ENCODE measurements at regions not wholly inside any gene's neighbourhood (a gene's known extent, or its start where the extent isn't known, plus 50 kb on each side); places are given as distances from the start of the nearest gene placed in this dataset.

GRCh38 chr2:193528458-193528857 is 1333.7 kb upstream of the TMEFF2 start (continued):
- no peak for TF ChIP-seq NFIC (IDR thresholded peaks at IDR 0.05; ENCODE audit: borderline replicate concordance)
- no peak for TF ChIP-seq FOSL2 (IDR thresholded peaks at IDR 0.05; ENCODE audit: borderline replicate concordance, low read depth)
- no peak for TF ChIP-seq PBX3 (IDR thresholded peaks at IDR 0.05)
- no peak for TF ChIP-seq JUND (IDR thresholded peaks at IDR 0.05)
- no peak for TF ChIP-seq ZBTB33 (IDR thresholded peaks at IDR 0.05; ENCODE audit: borderline replicate concordance, low read depth)
- TF ChIP-seq FOXM1 (IDR thresholded peaks at IDR 0.05; ENCODE audit: low read depth), result no peak
- TF ChIP-seq TEAD4 (IDR thresholded peaks at IDR 0.05; ENCODE audit: borderline replicate concordance, insufficient read depth), result no peak

DNA sequence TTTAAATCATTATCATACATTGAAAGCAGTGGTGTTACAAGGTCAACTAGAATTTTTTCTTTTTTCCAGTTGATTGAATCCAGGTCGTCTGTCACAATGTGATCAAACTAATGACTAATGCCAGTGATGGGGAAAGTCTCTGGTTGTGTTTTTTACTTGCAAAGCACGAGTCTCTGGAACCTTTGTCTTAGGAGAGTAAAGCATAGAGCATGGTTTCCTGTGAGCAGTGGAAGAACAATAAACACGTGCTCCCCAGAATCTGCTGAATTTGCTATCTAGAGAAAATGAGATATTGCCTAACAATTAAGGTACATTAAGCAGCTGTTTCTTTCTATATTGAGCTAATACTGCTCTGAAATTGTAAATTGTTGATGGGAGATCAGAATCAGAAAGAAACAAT is 1332.4 kb upstream of the TMEFF2 start:
- no peaks in the 10 kb centered on the region; a peak in 1 of 4 replicates for H3K4me1 ChIP-seq (ENCODE audit: control insufficient read depth in 1 of 2, insufficient read depth in 2 of 2, low read depth in 1 of 2, low read length in 1 of 2)
- no peak overlapping the region for H3K4me2 ChIP-seq
- no peak overlapping the region for H3K9ac ChIP-seq
- no peaks in the 10 kb centered on the region for H3K36me3 ChIP-seq (replicated peaks in 1 of 2; ENCODE audit: control insufficient read depth in 1 of 2, insufficient read depth in 2 of 2, low read length in 1 of 2)
- H2AFZ ChIP-seq (ENCODE audit: low read depth), result peak overlapping the region; percentile 39
- H3K4me3 ChIP-seq (ENCODE audit: low read depth in 2 of 2, low read length in 1 of 2), result no peak overlapping the region
- H3K27ac ChIP-seq (ENCODE audit: low read depth in 2 of 2, low read length in 1 of 2), result no peak overlapping the region
- DNase-seq, result no peak
- H3K9me2 ChIP-seq, result no peaks in the 10 kb centered on the region
- no peaks in the 10 kb centered on the region for H3K79me2 ChIP-seq (ENCODE audit: insufficient read depth)
- ChIA-PET CTCF (interaction anchor here (0.7 kb wide), 1 partner anchor 9 kb away, joined by 3 read pairs; no protein-coding TSS in a partner anchor), POLR2A (no interaction called here)
- H3K9me3 ChIP-seq, result no peaks in the 10 kb centered on the region
- H3F3A ChIP-seq (replicated peaks; ENCODE audit: insufficient read depth), result no peaks in the 10 kb centered on the region
- no peak for TF ChIP-seq TEAD4 (IDR thresholded peaks at IDR 0.05; ENCODE audit: borderline replicate concordance, insufficient read depth)
- TF ChIP-seq SMC3 (IDR thresholded peaks at IDR 0.05; ENCODE audit: low read depth, low read length), result no peak
- TF ChIP-seq, protein P1, sequence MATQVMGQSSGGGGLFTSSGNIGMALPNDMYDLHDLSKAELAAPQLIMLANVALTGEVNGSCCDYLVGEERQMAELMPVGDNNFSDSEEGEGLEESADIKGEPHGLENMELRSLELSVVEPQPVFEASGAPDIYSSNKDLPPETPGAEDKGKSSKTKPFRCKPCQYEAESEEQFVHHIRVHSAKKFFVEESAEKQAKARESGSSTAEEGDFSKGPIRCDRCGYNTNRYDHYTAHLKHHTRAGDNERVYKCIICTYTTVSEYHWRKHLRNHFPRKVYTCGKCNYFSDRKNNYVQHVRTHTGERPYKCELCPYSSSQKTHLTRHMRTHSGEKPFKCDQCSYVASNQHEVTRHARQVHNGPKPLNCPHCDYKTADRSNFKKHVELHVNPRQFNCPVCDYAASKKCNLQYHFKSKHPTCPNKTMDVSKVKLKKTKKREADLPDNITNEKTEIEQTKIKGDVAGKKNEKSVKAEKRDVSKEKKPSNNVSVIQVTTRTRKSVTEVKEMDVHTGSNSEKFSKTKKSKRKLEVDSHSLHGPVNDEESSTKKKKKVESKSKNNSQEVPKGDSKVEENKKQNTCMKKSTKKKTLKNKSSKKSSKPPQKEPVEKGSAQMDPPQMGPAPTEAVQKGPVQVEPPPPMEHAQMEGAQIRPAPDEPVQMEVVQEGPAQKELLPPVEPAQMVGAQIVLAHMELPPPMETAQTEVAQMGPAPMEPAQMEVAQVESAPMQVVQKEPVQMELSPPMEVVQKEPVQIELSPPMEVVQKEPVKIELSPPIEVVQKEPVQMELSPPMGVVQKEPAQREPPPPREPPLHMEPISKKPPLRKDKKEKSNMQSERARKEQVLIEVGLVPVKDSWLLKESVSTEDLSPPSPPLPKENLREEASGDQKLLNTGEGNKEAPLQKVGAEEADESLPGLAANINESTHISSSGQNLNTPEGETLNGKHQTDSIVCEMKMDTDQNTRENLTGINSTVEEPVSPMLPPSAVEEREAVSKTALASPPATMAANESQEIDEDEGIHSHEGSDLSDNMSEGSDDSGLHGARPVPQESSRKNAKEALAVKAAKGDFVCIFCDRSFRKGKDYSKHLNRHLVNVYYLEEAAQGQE (IDR thresholded peaks at IDR 0.05; ENCODE audit: low read depth, low read length), result no peak
- TF ChIP-seq JUND (IDR thresholded peaks at IDR 0.05), result no peak
- TF ChIP-seq RAD21 (IDR thresholded peaks at IDR 0.05; ENCODE audit: low read length), result no peak
- no peak for TF ChIP-seq YY1 (IDR thresholded peaks at IDR 0.05; ENCODE audit: low read depth)
- no peak for TF ChIP-seq NFIC (IDR thresholded peaks at IDR 0.05; ENCODE audit: borderline replicate concordance)
- no peak for TF ChIP-seq POLR2AphosphoS5 (IDR thresholded peaks at IDR 0.05; ENCODE audit: low read depth, low read length)
- no peak for TF ChIP-seq RXRA (IDR thresholded peaks at IDR 0.05; ENCODE audit: borderline replicate concordance, low read depth)
- no peak for TF ChIP-seq IRF3 (IDR thresholded peaks at IDR 0.05; ENCODE audit: low read depth, low read length)
- no peak for TF ChIP-seq SIN3A (IDR thresholded peaks at IDR 0.05; ENCODE audit: borderline replicate concordance, low read depth, low read length)
- TF ChIP-seq ELF1 (IDR thresholded peaks at IDR 0.05), result no peak
- no peak for TF ChIP-seq FOSL2 (IDR thresholded peaks at IDR 0.05; ENCODE audit: borderline replicate concordance, low read depth)
- TF ChIP-seq ZBTB33 (IDR thresholded peaks at IDR 0.05; ENCODE audit: borderline replicate concordance, low read depth), result no peak
- no peak for TF ChIP-seq MEF2A (IDR thresholded peaks at IDR 0.05; ENCODE audit: borderline replicate concordance, low read depth)
- TF ChIP-seq PBX3 (IDR thresholded peaks at IDR 0.05), result no peak
- H3K27me3 ChIP-seq (ENCODE audit: insufficient read depth), result no peaks in the 10 kb centered on the region
- 17% methylated on average over 3 of the region's 3 CpGs for WGBS (ENCODE audit: low lambda C conversion rate)
- no peaks in the 10 kb centered on the region for H4K20me1 ChIP-seq (ENCODE audit: insufficient read depth)
